HG03378 (cell line): ENCODE measurements at regions not wholly inside any gene's neighbourhood (a gene's known extent, or its start where the extent isn't known, plus 50 kb on each side); places are given as distances from the start of the nearest gene placed in this dataset.
"Not testable (repeated sequence)": the region's sequence is repeated elsewhere in the genome, so short reads cannot be mapped to it uniquely, and the experiment has no call there.

ENCODE experiments used
- ATAC-seq: cut with Tn5 transposase; IDR thresholded peaks from one replicate; pipeline ENCODE4 v1.9.1; 2021; ENCODE audit warnings: mild to moderate bottlenecking, moderate library complexity; ENCODE audit not compliant: unreplicated experiment

DNA sequence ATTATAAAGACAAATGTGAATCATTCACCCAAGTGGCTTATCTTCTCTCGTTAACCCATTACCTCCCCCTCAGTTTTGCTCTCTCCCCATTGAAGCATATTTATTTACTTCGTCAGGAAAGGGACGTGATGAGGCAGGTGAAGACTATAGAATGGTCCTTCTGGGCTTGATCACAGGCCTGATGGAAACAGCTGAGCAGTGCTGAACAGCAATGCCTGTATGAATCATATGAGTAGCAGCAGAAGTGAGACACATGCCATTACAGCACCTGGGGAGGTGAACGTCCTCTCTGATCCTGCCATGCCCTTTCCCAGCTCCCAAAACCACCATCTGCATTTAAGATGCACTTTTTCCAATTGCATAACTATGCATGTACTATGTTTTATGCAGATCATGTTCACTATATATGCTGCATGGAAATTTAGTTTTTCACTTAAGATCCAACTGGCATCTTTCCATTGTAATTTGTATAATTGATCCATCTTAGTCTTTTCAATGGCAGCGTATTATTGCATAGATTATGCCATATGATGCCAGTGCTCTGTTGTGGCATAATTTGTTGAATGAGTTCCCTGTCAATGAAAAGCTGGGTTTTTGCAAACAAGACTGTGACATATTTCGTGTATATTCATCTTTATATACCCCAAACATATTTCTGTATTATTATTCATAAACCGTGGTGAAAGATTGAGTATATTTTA, 105.3 kb downstream of the CXCL12 start:
- no peak for ATAC-seq

DNA sequence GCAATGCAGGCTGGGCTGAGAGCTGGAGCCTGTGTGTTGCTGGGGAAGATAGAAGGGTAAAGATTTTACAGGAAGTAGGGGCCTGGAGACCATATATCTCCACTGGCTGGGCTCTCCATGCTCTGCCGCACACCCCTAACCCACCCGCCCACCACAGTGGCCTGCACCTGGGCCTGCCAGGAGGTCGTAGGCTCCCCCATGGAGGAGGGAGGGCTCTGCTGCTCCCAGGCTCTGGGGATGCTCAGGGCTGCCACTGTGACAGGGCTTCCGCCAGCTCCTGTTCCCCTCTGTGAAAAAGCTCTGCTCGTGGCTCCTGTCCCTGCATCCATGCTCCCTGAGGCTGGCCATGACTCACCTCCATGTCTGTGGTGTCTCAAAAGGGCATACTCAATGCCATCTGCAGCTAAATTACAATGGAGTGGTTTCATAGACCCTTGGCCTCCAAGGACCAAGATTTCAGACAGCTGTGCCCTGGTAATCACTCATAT, 106.0 kb downstream of the CXCL12 start:
- no peak for ATAC-seq

DNA sequence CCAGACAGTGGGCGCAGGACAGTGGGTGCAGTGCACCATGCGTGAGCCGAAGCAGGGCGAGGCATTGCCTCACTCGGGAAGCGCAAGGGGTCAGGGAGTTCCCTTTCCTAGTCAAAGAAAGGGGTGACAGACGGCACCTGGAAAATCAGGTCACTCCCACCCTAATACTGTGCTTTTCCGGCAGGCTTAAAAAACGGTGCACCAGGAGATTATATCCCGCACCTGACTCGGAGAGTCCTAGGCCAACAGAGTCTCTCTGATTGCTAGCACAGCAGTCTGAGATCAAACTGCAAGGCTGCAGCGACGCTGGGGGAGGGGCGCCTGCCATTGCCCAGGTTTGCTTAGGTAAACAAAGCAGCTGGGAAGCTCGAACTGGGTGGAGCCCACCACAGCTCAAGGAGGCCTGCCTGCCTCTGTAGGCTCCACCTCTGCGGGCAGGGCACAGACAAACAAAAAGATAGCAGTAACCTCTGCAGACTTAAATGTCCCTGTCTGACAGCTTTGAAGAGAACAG, 116.4 kb downstream of the CXCL12 start:
- not testable (repeated sequence) for ATAC-seq

DNA sequence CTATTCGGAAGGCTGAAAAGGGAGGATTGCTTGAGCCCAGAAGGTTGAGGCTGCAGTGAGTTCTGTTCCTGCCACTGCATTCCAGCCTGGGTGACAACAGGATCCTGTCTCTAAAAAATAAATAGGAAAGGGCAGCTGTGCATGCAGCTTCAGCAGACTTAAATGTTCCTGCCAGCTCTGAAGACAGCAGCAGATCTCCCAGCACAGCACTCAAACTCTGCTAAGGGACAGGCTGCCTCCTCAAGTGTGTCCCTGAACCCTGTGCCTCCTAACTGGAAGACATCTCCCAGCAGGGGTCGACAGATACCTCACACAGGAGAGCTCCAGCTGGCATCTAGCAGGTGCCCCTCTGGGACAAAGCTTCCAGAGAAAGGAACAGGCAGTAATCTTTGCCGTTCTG, 117.9 kb downstream of the CXCL12 start:
- ATAC-seq: no peak

DNA sequence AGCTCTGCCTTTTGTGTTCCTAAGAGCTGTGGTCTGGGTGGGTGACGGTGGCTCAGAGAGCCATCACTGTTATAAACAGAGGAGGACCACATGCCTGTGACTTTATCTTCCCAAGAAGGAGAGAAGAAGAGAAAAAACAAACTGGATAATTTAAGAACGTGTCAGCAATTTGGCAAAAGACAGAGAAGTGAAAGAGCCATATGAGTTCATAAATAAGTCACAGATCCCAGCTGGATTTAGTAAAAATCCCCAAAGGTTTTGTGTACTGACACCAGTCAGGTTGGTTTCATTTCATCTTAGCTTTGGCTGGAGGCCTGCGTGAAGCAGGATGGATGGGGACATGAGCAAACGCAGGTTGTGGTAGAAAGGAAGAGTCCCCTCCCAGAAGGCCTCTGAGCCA, 120.7 kb downstream of the CXCL12 start:
- no peak for ATAC-seq

DNA sequence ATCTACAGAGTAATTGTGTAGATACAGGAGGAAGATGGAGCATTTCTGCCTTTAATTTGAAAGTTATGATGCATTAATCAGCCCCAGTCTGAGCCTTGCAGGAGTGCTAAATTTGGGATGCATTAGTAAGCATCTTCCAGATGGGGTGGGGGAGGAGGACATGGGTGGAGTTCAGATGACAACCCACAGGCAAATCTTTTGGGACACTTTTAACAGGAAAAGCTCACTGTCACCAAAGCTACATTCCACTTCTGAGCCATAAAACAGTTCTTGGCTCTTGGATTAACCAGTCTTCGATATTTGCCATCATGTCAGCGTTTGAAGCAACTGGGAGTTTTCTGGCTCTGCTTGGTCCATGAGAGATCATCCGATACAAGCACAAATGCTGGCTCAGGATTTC, 121.1 kb downstream of the CXCL12 start:
- ATAC-seq: no peak

DNA sequence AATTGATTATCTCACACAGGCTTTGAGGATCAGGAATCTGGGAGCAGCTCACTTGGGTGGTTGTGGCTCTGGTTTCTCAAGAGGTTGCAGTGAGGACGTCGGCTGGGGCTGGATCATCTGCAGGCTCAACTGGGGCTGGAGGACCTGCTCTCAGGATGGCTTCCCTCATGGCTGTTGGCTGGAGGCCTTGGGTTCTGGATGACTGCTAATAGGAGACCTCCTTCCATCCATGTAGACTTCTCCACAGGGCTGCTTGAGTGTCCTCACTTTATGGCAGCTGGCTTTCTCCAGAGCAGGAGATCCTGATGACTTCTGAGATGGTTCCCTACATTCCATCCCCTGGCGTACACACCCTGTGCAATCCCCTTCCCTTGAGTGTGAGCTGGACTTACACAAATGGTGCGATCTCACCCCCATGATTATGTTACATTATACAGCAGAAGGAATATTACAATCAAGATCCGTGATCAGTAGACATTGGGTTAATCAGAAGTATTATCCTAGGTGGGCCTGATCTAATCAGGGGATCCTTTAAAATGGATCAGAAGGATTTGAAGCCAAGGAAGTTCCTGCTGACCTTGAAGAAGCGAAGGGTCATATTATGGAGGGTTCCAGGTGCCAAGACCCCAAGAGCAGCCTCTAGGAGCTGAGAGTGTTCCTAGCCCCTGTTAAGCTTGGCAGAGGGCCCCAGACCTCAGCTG, 122.2 kb downstream of the CXCL12 start:
- no peak for ATAC-seq

DNA sequence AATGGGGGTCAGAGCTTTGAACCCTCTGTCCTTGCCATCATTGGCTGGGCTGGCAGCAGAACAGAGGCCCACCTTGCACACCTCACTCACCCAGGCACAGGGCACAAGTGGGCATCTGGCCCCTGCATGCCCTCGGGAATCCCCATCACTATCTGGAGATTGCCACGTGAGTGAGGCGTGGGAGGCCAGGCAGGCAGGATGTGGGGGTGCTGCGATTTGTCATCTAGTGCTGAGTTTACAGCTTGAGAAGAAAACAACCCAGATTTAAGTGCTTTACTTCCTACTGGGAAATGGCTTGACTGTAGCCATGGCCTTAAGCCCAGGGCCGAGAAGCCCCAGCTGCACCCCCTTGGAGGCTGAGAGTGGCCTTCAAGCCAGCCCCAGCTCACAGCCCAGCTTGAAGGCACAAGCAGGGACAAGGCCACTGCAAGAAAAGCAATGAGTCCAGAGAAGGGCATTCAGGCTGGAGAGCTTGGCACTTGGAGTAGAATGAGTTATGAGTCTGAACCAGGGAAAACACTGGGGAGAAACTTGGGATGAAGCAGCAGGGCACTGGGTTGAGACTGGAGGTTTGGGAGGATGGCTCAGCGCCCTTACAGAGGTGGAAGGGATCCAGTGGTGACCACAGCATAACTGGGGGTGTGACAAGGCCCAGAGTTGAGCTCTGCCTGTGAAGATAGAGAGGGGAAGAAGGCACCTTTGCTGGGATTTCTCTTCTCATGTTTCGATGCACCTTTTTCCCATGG, 123.0 kb downstream of the CXCL12 start:
- ATAC-seq: no peak

DNA sequence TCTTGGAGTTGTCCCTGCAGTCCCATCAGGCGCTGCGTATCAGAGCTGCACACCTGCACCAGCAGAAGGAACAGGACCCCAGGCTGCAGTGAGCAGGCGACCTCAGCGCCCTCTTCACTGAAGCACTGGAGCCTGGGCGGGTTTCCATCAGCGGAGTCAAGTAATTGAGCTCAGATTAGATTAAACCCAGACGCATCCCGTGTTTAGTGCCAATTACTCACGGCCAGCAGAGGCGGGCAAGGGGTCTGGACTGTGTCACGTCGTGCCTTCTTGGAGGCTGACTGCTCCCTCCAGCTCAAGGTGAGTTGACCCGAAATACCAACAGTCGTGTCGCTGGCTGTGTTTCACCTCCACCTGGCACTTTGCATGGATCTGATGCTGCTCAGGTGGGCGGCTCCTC, 123.6 kb downstream of the CXCL12 start:
- no peak for ATAC-seq

DNA sequence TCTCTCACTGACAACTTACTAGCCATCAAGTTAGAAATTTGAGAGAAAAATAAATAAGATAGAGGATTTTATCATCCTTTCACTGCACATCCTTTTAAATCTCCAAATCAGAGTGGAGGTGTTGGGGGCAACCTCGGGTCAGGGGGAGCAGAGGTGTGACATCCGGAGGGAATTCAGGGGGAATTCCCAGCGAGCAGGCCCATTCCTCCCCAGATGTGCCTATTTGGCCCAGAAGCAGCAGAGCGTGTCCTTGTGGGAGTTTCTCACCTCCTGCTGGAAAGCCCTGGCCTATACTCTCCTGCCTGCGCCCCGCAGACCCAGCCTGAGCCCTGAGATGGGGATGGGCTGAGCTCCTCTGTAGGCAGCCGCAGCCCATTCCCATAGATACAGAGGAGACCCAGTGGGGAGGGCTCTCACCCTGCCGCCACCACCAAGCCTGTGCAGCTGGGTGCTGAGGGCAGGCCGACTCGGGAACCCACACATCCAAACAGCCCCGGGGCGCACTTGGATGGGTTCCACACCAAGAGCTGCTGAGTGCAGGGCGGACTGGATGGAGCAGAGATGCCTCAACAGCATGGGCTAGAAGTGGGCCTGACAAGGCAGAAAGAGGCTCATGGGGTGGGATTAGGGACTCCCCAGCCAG, 124.5 kb downstream of the CXCL12 start:
- no peak for ATAC-seq

DNA sequence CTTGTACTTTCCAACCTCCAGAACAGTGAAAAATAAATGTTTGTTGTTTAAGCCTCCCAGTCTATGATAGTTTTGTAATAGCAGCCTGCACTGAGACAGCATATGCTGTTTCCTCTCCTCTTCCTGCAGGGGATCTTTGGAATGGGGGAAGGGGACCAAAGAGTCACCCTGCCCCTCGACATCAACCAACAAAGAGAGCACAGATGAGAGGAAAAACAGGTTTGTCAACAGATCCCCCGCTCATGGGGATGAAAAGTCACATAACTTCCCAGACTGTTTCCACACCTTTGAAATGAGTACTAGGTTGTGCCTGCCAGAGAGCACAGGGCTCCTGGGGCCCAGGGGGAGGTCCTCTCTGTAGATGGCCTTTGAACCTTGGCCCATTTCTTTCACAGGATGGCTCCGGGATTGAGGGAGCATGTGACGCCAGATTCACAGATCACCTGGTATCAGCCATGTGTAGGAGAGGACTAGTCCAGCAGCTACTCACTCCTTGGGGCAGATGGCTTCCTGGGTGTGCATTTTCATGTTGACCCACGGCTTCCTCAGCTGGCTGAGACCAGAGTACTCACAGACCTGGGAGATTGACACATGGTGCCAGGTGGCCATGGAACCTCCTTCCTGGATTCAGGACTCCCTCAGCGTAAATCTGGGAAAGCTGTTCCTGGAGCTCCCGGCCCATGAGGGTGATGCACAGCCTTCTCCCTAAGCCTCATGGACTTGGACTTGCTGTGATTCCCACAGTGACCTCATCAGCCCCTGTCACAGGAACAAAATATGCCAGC, 125.6 kb downstream of the CXCL12 start:
- ATAC-seq: no peak

DNA sequence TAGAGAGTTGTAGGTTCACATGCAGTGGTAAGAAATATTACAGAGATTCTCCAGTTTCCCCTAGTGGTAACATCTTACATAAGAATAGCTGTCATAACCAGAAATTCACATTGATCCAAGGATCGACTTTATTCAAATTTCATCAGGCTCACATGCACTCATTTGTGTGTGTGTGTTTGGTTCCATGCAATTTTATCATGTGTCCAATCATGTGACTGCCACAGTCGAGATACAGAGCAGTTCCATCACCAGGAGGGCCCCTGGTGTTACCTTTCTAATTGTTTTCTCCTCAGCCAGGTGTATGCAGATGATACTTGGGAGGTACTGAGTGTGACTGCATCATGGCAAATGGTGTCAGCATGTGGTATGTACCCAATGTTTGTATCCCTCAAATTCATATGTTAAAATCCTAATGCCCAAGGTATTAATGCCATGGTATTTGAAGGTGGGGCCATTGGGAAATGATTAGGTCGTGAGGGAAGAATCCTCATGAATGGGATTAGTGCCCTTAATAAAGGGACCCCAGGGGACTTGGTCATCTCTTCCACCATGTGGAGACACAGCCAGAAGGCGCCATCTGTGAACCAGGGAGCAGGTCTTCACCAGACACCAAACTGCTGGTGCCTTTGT, 126.3 kb downstream of the CXCL12 start:
- ATAC-seq: no peak

DNA sequence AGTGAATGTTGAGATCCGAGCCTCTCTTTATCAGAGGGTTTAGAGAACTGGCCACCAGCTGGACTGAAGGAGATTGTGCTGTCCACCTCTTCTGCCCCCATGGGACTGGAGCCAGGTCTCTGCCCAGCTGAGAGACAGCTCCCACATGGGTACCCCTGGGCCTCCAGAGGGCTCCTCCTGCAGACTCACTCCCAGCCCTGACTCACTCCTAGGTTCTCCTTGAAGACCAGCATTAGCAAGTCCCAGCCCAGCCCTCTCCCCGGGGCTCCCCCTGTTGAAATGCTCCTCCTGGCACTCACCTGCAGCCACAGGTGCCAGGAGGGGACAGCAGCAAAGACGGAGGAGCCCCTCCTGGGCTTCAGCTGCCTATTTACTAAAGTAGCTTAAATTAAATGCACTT, 126.9 kb downstream of the CXCL12 start:
- ATAC-seq: no peak

DNA sequence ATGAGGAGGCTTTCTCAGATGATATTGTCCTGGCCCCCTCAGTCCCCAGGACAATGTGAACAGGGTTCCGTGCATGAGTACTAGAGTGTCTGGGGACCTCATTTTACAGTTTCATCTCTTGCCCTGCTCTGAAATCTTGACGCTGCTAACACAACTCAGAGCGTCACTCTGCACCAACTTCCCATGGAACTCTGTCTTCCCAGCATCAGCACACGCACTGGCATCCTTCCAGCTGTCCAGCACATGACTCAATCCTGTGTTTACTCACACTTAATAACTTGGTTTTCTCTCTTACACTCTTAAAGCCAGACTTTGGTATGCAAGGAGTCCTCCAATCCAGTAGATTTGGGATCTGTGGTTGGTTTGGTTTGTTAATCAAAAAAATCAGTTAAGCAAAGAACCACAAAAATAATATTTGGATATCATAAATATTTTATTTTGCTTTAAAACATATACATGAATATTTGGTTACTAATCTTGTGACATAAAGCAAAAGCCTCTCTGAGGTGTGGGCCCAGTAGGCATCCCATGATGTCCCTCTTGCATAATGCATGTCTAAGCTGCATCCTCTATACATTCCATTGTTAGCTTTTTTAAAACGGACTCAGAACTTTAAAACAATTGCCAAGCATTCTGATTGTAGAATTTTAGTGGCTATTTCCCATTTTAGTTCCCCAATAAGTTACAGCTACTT, 131.0 kb downstream of the CXCL12 start:
- ATAC-seq: no peak

DNA sequence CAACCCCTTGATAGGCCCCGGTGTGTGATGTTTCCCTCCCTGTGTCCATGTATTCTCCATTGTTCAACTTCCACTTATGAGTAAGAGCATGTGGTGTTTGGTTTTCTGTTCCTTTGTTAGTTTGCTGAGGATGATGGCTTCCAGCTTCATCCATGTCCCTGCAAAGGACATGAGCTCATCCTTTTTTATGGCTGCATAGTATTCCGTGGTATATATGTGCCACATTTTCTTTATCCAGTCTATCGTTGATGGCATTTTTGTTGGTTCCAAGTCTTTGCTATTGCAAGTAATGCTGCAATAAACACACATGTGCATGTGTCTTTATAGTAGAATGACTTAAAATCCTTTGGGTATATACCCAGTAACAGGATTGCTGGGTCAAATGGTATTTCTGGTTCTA, 132.3 kb downstream of the CXCL12 start:
- ATAC-seq: not testable (repeated sequence)

DNA sequence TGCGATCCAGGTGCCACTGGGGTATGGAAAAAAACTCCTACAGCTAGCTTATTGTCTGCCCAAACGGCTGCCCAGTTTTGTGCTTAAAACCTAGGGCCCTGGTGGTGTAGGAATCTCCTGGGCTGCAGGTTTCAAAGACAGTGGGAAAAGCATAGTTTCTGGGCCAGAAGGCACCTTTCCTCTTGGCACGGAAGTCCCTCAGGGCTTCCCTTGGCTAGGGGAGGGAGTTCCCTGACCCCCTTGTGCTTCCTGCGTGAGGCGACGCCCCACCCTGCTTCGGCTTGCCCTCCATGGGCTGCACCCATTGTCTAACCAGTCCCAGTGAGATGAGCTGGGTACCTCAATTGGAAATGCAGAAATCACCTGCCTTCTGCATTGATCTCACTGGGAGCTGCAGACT, 135.0 kb downstream of the CXCL12 start:
- not testable (repeated sequence) for ATAC-seq

DNA sequence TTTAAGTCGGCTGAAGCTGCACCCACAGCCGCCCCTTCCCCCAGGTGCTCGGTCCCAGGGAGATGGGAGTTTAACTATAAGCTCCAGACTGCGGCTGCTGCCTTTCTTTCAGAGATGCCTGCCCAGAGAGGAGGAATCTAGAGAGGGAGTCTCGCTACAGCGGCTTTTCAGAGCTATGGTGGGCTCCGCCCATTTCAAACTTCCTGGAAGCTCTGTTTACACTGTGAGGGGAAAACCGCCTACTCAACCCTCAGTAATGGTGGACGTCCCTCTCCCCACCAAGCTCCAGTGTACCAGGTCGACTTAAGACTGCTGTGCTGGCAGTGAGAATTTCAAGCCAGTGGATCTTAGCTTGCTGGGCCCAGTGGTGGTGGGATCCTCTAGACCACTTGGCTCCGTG, 135.4 kb downstream of the CXCL12 start:
- no peak for ATAC-seq

DNA sequence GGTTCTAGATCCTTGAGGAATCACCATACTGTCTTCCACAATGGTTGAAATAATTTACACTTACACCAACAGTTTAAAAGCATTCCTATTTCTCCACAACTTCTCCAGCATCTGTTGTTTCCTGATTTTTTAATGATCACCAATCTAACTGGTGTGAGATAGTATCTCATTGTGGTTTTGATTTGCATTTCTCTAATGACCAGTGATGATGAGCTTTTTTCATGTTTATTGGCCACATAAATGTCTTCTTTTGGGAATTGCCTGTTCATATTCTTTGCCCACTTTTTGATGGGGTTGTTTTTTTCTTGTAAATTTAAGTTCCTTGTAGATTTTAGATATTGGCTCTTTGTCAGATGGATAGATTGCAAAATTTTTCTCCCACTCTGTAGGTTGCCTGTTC, 138.2 kb downstream of the CXCL12 start:
- ATAC-seq: not testable (repeated sequence)

DNA sequence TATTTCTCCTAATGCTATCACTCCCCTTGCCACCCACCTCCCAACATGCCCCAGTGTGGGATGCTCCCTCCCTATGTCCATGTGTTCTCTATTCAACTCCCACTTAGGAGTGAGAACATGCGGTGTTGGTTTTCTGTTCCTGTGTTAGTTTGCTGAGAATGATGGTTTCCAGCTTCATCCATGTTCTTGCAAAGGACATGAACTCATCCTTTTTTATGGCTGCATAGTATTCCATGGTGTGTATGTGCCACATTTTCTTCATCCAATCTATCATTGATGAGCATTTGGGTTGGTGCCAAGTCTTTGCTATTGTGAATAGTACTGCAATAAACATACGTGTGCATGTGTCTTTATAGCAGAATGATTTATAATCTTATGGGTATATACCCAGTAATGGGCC, 138.6 kb downstream of the CXCL12 start:
- not testable (repeated sequence) for ATAC-seq
